Mammary epithelial cell (primary cell): ENCODE measurements at regions not wholly inside any gene's neighbourhood (a gene's known extent, or its start where the extent isn't known, plus 50 kb on each side); places are given as distances from the start of the nearest gene placed in this dataset.
A peak's percentile ranks its signal among the peaks of the same experiment; 100 is the strongest.

ENCODE experiments used
- CTCF ChIP-seq, 2 donors: IDR thresholded peaks in 1 of 2; conservative IDR thresholded peaks in 1 of 2; 2 replicates each; pipeline ENCODE4 v1.5.1; 2011 to 2012; ENCODE audit warnings: inconsistent platforms in 2 of 2, low read length in 2 of 2, mild to moderate bottlenecking in 2 of 2, control low read depth in 1 of 2, low read depth in 1 of 2; ENCODE audit not compliant: insufficient read depth in 1 of 2; ENCODE audit errors: extremely low read depth in 1 of 2
- EZH2 ChIP-seq: IDR thresholded peaks from 2 replicates; pipeline ENCODE4 v1.6.1; 2012; ENCODE audit warnings: low read length, inconsistent platforms, borderline replicate concordance

- peak in 1 of 2 donors; percentile 2 for TF ChIP-seq CTCF (conservative IDR thresholded peaks at IDR 0.05 in 1 of 2, IDR thresholded peaks at IDR 0.05 in 1 of 2; ENCODE audit: extremely low read depth in 1 of 2, insufficient read depth in 1 of 2, low read depth in 1 of 2, low read length in 2 of 2)
- no peak for TF ChIP-seq EZH2
Observed at GRCh38 chr4:35725131-35725530, 519.2 kb downstream of the ARAP2 start.
